HG02870 (cell line): ENCODE measurements at regions not wholly inside any gene's neighbourhood (a gene's known extent, or its start where the extent isn't known, plus 50 kb on each side); places are given as distances from the start of the nearest gene placed in this dataset.

Experiments used
- ATAC-seq: cut with Tn5 transposase; IDR thresholded peaks from one replicate; pipeline ENCODE4 v1.9.1; 2021; ENCODE audit warnings: mild to moderate bottlenecking, moderate library complexity; ENCODE audit not compliant: unreplicated experiment

GRCh38 chr2:66317268-66317890 lies 117.5 kb upstream of the MEIS1 start:
- ATAC-seq = no peak

- no peak for ATAC-seq
Measured at GRCh38 chr2:66306483-66306882, 128.4 kb upstream of the MEIS1 start.

GRCh38 chr2:66305718-66306117 lies 129.2 kb upstream of the MEIS1 start:
- ATAC-seq = no peak

GRCh38 chr2:66303471-66303870 lies 131.5 kb upstream of the MEIS1 start:
- ATAC-seq = peak; percentile 87

- no peak for ATAC-seq
Measured at GRCh38 chr2:66301767-66302140, 133.2 kb upstream of the MEIS1 start.

- ATAC-seq = no peak
Measured at GRCh38 chr2:66301022-66301766, 133.7 kb upstream of the MEIS1 start.

GRCh38 chr2:66283787-66284186 lies 151.1 kb upstream of the MEIS1 start:
- ATAC-seq = no peak

GRCh38 chr2:66281980-66282379 lies 152.9 kb upstream of the MEIS1 start:
- no peak for ATAC-seq

GRCh38 chr2:66279024-66279423 lies 155.9 kb upstream of the MEIS1 start:
- no peak for ATAC-seq

- ATAC-seq = no peak
Measured at GRCh38 chr2:66275984-66276383, 158.9 kb upstream of the MEIS1 start.

GRCh38 chr2:66273933-66274490 lies 160.9 kb upstream of the MEIS1 start:
- ATAC-seq = no peak

GRCh38 chr2:66272751-66273150 lies 162.2 kb upstream of the MEIS1 start:
- no peak for ATAC-seq

GRCh38 chr2:66271777-66272176 lies 163.1 kb upstream of the MEIS1 start:
- ATAC-seq = no peak

GRCh38 chr2:66270247-66270646 lies 164.7 kb upstream of the MEIS1 start:
- ATAC-seq = no peak

- no peak for ATAC-seq
Measured at GRCh38 chr2:66269166-66269565, 165.8 kb upstream of the MEIS1 start.

GRCh38 chr2:66268756-66269155 lies 166.2 kb upstream of the MEIS1 start:
- no peak for ATAC-seq

- ATAC-seq = no peak
Measured at GRCh38 chr2:66264354-66264753, 170.6 kb upstream of the MEIS1 start.

GRCh38 chr2:66255867-66256266 lies 179.1 kb upstream of the MEIS1 start:
- no peak for ATAC-seq

GRCh38 chr2:66255136-66255535 lies 179.8 kb upstream of the MEIS1 start:
- no peak for ATAC-seq

- ATAC-seq = no peak
Measured at GRCh38 chr2:66253066-66253465, 181.9 kb upstream of the MEIS1 start.

- no peak for ATAC-seq
Measured at GRCh38 chr2:66252109-66252508, 182.8 kb upstream of the MEIS1 start.

- no peak for ATAC-seq
Measured at GRCh38 chr2:66251573-66251972, 183.4 kb upstream of the MEIS1 start.
